ENCODE measurements at regions not wholly inside any gene's neighbourhood (a gene's known extent, or its start where the extent isn't known, plus 50 kb on each side); places are given as distances from the start of the nearest gene placed in this dataset.
A peak's percentile ranks its signal among the peaks of the same experiment; 100 is the strongest.

DNA sequence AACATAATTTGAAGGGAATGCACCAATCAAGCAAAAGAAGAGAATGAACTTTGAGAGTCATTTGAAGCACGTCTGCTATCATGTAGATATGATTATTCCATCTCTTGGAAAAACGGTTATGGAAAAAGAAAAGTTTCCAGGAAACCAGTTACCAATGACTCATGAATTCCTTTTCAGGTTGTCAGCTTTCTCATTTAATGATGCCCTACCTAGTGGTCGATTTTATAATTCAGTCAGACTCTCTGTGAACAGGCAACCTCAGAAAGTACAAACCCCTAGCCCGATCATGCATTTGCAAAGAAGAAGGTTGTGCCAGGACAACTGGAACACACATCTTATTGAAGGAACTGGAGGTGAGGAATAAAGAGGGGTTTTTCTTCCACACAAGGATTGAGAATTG is 355.1 kb upstream of the GRIA1 start:
- intact Hi-C loops (cut with micrococcal nuclease): no loop called here

DNA sequence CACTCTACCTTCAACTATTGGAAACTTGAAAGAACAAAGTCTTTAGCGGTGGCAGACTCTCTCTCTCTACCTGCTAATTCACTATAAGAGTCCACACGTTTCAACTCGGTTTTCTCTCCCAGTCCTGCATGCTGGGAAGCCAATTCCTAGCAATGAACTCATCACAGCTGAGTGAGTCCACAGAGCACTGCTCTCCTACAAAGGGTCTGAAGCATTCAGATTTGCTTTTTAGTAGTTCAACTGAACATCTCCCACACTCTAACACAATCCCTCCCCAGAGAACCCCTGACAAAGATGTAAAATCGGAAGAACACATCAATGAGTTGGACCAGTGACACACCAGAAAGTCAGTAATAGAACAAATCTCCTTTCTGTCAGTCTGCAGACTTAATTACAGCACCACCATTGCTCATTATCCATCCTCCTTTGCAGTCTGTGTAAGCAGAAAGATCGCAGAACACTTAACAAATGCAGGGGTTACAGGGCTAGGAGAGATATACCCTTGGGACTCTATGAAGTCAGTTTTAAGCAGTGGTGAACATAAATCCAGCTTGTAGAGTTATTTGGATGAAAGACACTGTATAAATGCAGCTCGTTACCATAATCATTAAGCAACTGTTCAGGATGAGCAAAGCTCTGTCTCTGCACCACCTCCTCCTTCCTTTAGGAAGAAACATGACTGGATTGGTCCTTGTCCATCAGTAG is 353.4 kb upstream of the GRIA1 start:
- H3K27me3 ChIP-seq (ENCODE audit: low read depth): peaks cover 4% of the 10 kb centered on the region
- no peaks in the 10 kb centered on the region for H3K36me3 ChIP-seq
- TF ChIP-seq, protein P1, sequence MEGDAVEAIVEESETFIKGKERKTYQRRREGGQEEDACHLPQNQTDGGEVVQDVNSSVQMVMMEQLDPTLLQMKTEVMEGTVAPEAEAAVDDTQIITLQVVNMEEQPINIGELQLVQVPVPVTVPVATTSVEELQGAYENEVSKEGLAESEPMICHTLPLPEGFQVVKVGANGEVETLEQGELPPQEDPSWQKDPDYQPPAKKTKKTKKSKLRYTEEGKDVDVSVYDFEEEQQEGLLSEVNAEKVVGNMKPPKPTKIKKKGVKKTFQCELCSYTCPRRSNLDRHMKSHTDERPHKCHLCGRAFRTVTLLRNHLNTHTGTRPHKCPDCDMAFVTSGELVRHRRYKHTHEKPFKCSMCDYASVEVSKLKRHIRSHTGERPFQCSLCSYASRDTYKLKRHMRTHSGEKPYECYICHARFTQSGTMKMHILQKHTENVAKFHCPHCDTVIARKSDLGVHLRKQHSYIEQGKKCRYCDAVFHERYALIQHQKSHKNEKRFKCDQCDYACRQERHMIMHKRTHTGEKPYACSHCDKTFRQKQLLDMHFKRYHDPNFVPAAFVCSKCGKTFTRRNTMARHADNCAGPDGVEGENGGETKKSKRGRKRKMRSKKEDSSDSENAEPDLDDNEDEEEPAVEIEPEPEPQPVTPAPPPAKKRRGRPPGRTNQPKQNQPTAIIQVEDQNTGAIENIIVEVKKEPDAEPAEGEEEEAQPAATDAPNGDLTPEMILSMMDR (IDR thresholded peaks at IDR 0.05; ENCODE audit: borderline replicate concordance): no peak
- intact Hi-C loops (cut with micrococcal nuclease): no loop called here
- no peak for DNase-seq
- H3K27ac ChIP-seq (replicated peaks): no peak overlapping the region
- no peak overlapping the region for H3K4me3 ChIP-seq
- no peaks in the 10 kb centered on the region for H3K9me3 ChIP-seq (replicated peaks)
- no peaks in the 10 kb centered on the region for H3K4me1 ChIP-seq

More for the DNA sequence above, 355.1 kb upstream of the GRIA1 start:
- no peak overlapping the region for H3K27ac ChIP-seq (replicated peaks)
- TF ChIP-seq, protein P1 (IDR thresholded peaks at IDR 0.05; ENCODE audit: borderline replicate concordance): no peak
- H3K36me3 ChIP-seq: no peaks in the 10 kb centered on the region
- DNase-seq: no peak
- no peak overlapping the region for H3K4me3 ChIP-seq
- no peaks in the 10 kb centered on the region for H3K9me3 ChIP-seq (replicated peaks)
- H3K27me3 ChIP-seq (ENCODE audit: low read depth): peaks cover 4% of the 10 kb centered on the region
- no peaks in the 10 kb centered on the region for H3K4me1 ChIP-seq

DNA sequence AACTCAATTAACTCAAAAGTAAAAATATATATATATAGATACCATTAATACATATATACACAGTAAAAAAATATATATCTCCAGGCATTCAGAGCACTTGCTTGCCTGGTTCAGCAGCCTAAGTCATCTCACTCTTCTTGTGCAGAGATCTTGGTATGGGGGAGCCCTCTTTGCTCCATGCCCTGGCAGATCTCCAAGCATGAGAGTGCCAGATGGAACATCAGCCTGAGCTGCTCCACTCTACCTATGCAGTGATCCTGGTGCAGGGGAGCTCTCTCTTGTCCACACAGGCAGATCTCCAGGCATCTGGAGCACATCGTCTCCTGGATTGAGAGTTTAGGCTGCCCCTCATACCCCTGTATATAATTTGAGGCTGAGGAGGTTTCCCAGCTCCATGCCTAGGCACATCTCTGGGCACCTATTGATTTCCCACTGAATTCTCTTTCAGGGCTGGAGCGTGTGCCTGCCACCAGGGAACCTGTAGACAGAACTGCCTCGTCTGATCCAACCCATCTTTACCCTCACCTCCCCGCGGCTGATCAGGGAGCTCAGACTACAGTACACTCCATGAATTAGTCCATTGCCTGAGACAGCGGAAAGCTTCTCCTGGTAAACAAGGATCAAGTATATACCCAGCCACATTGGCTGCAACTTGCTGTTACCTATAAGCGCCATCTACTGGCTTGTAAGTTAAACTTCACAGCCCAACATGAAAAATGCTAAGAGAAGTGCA is 342.4 kb upstream of the GRIA1 start:
- DNase-seq: no peak
- no peaks in the 10 kb centered on the region for H3K36me3 ChIP-seq
- peaks cover 31% of the 10 kb centered on the region for H3K9me3 ChIP-seq (replicated peaks)
- TF ChIP-seq, protein P1 (IDR thresholded peaks at IDR 0.05; ENCODE audit: borderline replicate concordance): peak; percentile 73
- intact Hi-C loops (cut with micrococcal nuclease): loop anchor here (5.0 kb wide), 1 partner anchor 586 kb away; no protein-coding TSS in a partner anchor
- H3K4me3 ChIP-seq: no peak overlapping the region
- H3K27me3 ChIP-seq (ENCODE audit: low read depth): peaks cover 15% of the 10 kb centered on the region
- H3K4me1 ChIP-seq: no peaks in the 10 kb centered on the region
- no peak overlapping the region for H3K27ac ChIP-seq (replicated peaks)

DNA sequence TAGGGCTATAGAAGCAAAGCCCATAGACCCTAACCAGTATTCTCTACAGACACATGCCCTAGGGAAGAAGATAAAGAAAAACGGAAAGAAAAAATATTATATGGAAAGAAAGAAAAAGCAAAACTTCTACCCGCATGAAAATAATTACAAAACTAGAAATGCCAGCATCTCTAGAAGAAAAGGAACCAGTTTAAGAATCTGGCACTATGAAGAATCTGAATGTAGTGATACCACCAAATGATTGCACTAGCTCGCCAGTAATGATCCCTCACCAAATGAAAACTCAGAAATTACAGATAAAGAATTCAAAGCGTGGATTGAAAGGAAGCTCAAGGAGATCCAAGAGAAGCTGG is 341.9 kb upstream of the GRIA1 start:
- no peaks in the 10 kb centered on the region for H3K36me3 ChIP-seq

DNA sequence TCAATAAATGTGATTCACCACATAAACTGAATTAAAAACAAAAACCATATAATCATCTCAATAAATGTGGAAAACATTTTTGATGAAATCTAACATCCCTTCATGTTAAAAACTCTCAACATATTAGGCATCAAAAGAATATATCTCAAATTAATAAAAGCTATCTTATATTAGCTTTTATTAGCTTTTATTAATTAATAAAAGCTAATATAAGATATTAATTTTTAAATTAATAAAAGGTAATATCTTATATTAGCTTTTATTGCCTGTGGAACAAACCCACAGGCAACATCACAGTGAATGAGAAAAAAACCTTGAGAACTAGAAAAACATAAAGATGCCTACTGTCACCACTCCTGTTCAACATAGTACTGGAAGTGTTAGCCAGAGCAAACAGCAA is 338.9 kb upstream of the GRIA1 start:
- TF ChIP-seq, protein P1 (IDR thresholded peaks at IDR 0.05; ENCODE audit: borderline replicate concordance): no peak
- no peak for DNase-seq
- H3K4me3 ChIP-seq: no peak overlapping the region
- peaks cover 15% of the 10 kb centered on the region for H3K27me3 ChIP-seq (ENCODE audit: low read depth)
- H3K4me1 ChIP-seq: no peaks in the 10 kb centered on the region
- peaks cover 12% of the 10 kb centered on the region for H3K9me3 ChIP-seq (replicated peaks)
- intact Hi-C loops (cut with micrococcal nuclease): no loop called here
- H3K36me3 ChIP-seq: no peaks in the 10 kb centered on the region
- no peak overlapping the region for H3K27ac ChIP-seq (replicated peaks)

More for the DNA sequence above, 341.9 kb upstream of the GRIA1 start:
- no peak overlapping the region for H3K4me3 ChIP-seq
- peaks cover 27% of the 10 kb centered on the region for H3K9me3 ChIP-seq (replicated peaks)
- H3K27me3 ChIP-seq (ENCODE audit: low read depth): peaks cover 15% of the 10 kb centered on the region
- no peaks in the 10 kb centered on the region for H3K4me1 ChIP-seq
- intact Hi-C loops (cut with micrococcal nuclease): loop anchor here (5.0 kb wide), 1 partner anchor 586 kb away; no protein-coding TSS in a partner anchor
- H3K27ac ChIP-seq (replicated peaks): no peak overlapping the region
- TF ChIP-seq, protein P1 (IDR thresholded peaks at IDR 0.05; ENCODE audit: borderline replicate concordance): peak; percentile 1
- DNase-seq: no peak

All from left ventricle myocardium inferior (tissue), 1 donor.